IMR-90 (cell line): ENCODE measurements at regions not wholly inside any gene's neighbourhood (a gene's known extent, or its start where the extent isn't known, plus 50 kb on each side); places are given as distances from the start of the nearest gene placed in this dataset.

Experiments used
- BHLHE40 ChIP-seq: fragments of 150-350 bp; IDR thresholded peaks from 2 replicates; pipeline ENCODE4 v1.6.1; 2016; ENCODE audit warnings: mild to moderate bottlenecking, low read depth, low read length
- CEBPB ChIP-seq: IDR thresholded peaks from 2 replicates; pipeline ENCODE4 v1.6.1; 2012; ENCODE audit warnings: low read depth, low read length, improper control_type of control experiment
- CHD1 ChIP-seq: IDR thresholded peaks from 2 replicates; pipeline ENCODE4 v1.6.1; 2012; ENCODE audit warnings: low read depth, low read length, improper control_type of control experiment
- CTCF ChIP-seq: conservative IDR thresholded peaks from 2 replicates; pipeline ENCODE4 v1.5.1; 2012; ENCODE audit warnings: mild to moderate bottlenecking, low read depth, low read length, improper control_type of control experiment
- ELK1 ChIP-seq: fragments of 150-350 bp; IDR thresholded peaks from 2 replicates; pipeline ENCODE4 v1.6.1; 2016; ENCODE audit warnings: low read depth, mild to moderate bottlenecking, low read length, moderate library complexity, borderline replicate concordance
- FOS ChIP-seq: fragments of 150-350 bp; IDR thresholded peaks from 2 replicates; pipeline ENCODE4 v1.6.1; 2016; ENCODE audit warnings: low read depth, low read length
- MXI1 ChIP-seq: IDR thresholded peaks from 2 replicates; pipeline ENCODE4 v1.6.1; 2012; ENCODE audit warnings: low read depth, mild to moderate bottlenecking, low read length, moderate library complexity, borderline replicate concordance
- POLR2A ChIP-seq: IDR thresholded peaks from 2 replicates; pipeline ENCODE4 v1.6.1; 2012; ENCODE audit warnings: mild to moderate bottlenecking, low read depth, low read length
- RAD21 ChIP-seq: IDR thresholded peaks from 2 replicates; pipeline ENCODE4 v1.6.1; 2012; ENCODE audit warnings: low read length, improper control_type of control experiment
- RFX5 ChIP-seq: IDR thresholded peaks from 2 replicates; pipeline ENCODE4 v1.8.0; 2012; ENCODE audit warnings: low read depth, mild to moderate bottlenecking, low read length, moderate library complexity
- SMC3 ChIP-seq: fragments of 150-350 bp; IDR thresholded peaks from 2 replicates; pipeline ENCODE4 v1.6.1; 2016; ENCODE audit warnings: low read depth, mild to moderate bottlenecking, antibody characterized with exemption, low read length, moderate library complexity
- USF2 ChIP-seq: fragments of 150-350 bp; IDR thresholded peaks from 2 replicates; pipeline ENCODE4 v1.6.1; 2017; ENCODE audit warnings: mild to moderate bottlenecking, antibody characterized with exemption, low read length, low read depth

GRCh38 chr5:24918676-24919075 lies 273.9 kb upstream of the CDH10 start:
- TF ChIP-seq CTCF (no peak), USF2 (no peak), RFX5 (no peak), BHLHE40 (no peak), RAD21 (no peak), SMC3 (no peak), POLR2A (no peak), MXI1 (no peak), ELK1 (no peak), CEBPB (no peak), FOS (no peak), CHD1 (no peak)
